GM23338 (cell line): ENCODE measurements at regions not wholly inside any gene's neighbourhood (a gene's known extent, or its start where the extent isn't known, plus 50 kb on each side); places are given as distances from the start of the nearest gene placed in this dataset.

Experiments used
- ATAC-seq: fragments of 200-7000 bp; cut with Tn5 transposase; 3 replicates; pipeline ENCODE4 v1.9.1; 2020
- DNase-seq: peaks from one replicate; pipeline ENCODE4 v3.0.0-alpha.2; 2015; ENCODE audit warnings: low spot score
- H2AFZ ChIP-seq: fragments of 200-600 bp; sonication (generic); 2 replicates; pipeline ENCODE4 v1.8.0; 2016; ENCODE audit warnings: antibody characterized with exemption, mild to moderate bottlenecking, moderate library complexity
- H3F3A ChIP-seq: fragments of 200-600 bp; sonication (generic); replicated peaks from 2 replicates; pipeline ENCODE4 v1.8.0; 2017; ENCODE audit warnings: antibody characterized with exemption, mixed run types, low read depth
- H3K27ac ChIP-seq: fragments of 200-600 bp; sonication (generic); 2 replicates; pipeline ENCODE4 v1.6.1; 2016; ENCODE audit warnings: low read depth
- H3K27me3 ChIP-seq: fragments of 200-600 bp; sonication (generic); 2 replicates; pipeline ENCODE4 v1.8.0; 2016; ENCODE audit warnings: mild to moderate bottlenecking, mixed run types, moderate library complexity; ENCODE audit not compliant: insufficient read depth
- H3K36me3 ChIP-seq: fragments of 200-600 bp; sonication (generic); 2 replicates; pipeline ENCODE4 v1.8.0; 2016; ENCODE audit warnings: mild to moderate bottlenecking; ENCODE audit not compliant: insufficient read depth
- H3K4me1 ChIP-seq: fragments of 200-600 bp; sonication (generic); 2 replicates; pipeline ENCODE4 v1.8.0; 2016; ENCODE audit warnings: mild to moderate bottlenecking, moderate library complexity; ENCODE audit not compliant: insufficient read depth
- H3K4me2 ChIP-seq: fragments of 200-600 bp; sonication (generic); 2 replicates; pipeline ENCODE4 v1.7.1; 2017; ENCODE audit warnings: mixed run types
- H3K4me3 ChIP-seq: fragments of 200-600 bp; sonication (generic); 2 replicates; pipeline ENCODE4 v1.6.1; 2016; ENCODE audit warnings: mixed run types
- H3K79me2 ChIP-seq: fragments of 200-600 bp; sonication (generic); replicated peaks from 2 replicates; pipeline ENCODE4 v1.8.0; 2017; ENCODE audit warnings: mild to moderate bottlenecking; ENCODE audit not compliant: insufficient read depth
- H3K9me2 ChIP-seq: fragments of 200-600 bp; sonication (generic); 2 replicates; pipeline ENCODE4 v1.8.0; 2017; ENCODE audit not compliant: insufficient read depth
- H4K20me1 ChIP-seq: fragments of 200-600 bp; sonication (generic); replicated peaks from 2 replicates; pipeline ENCODE4 v1.8.0; 2017; ENCODE audit warnings: mild to moderate bottlenecking; ENCODE audit not compliant: insufficient read depth
- H3K27ac Mint-ChIP-seq: 2 replicates; pipeline ENCODE4 v1.8.0; 2020; ENCODE audit warnings: inconsistent platforms, mild to moderate bottlenecking, moderate library complexity, mixed read lengths
- H3K27me3 Mint-ChIP-seq: 3 replicates; pipeline ENCODE4 v1.8.0; 2022; ENCODE audit warnings: low read depth, mild to moderate bottlenecking, moderate library complexity, mixed read lengths, inconsistent platforms; ENCODE audit not compliant: insufficient read depth, poor library complexity
- H3K36me3 Mint-ChIP-seq: 3 replicates; pipeline ENCODE4 v1.8.0; 2021; ENCODE audit warnings: low read depth, mild to moderate bottlenecking, inconsistent platforms, moderate library complexity, mixed read lengths
- H3K4me1 Mint-ChIP-seq: 3 replicates; pipeline ENCODE4 v1.8.0; 2020; ENCODE audit warnings: mild to moderate bottlenecking, inconsistent platforms, mixed read lengths
- H3K4me3 Mint-ChIP-seq: 3 replicates; pipeline ENCODE4 v1.8.0; 2021; ENCODE audit warnings: moderate library complexity, mild to moderate bottlenecking, inconsistent platforms, mixed read lengths
- H3K9me3 Mint-ChIP-seq: 3 replicates; pipeline ENCODE4 v1.8.0; 2020; ENCODE audit warnings: moderate library complexity, mild to moderate bottlenecking, inconsistent platforms, mixed read lengths
- CREB1 ChIP-seq: fragments of 250-450 bp; sonication (Bioruptor Pico); IDR thresholded peaks from 2 replicates; pipeline ENCODE4 v1.5.0; 2020; ENCODE audit warnings: low read depth, mild to moderate bottlenecking, moderate library complexity
- CTCF ChIP-seq, 2 experiments: fragments of 200-600 bp in 1 of 2; sonication (generic) in 1 of 2; conservative IDR thresholded peaks; 2 replicates each; pipeline versions ENCODE4 v1.5.1 to v1.6.1; 2016 to 2017; ENCODE audit warnings: antibody characterized with exemption in 2 of 2, low read depth in 2 of 2, mild to moderate bottlenecking in 2 of 2, moderate library complexity in 1 of 2
- ETS1 ChIP-seq: IDR thresholded peaks from 2 replicates; pipeline ENCODE4 v1.6.1; 2016; ENCODE audit warnings: antibody characterized with exemption
- EZH2 ChIP-seq: fragments of 200-600 bp; sonication (generic); IDR thresholded peaks from one replicate; pipeline ENCODE4 v1.8.0; 2017; ENCODE audit warnings: antibody characterized with exemption, mild to moderate bottlenecking, low read depth; ENCODE audit not compliant: unreplicated experiment
- EZH2phosphoT487 ChIP-seq: fragments of 200-600 bp; sonication (generic); IDR thresholded peaks from one replicate; pipeline ENCODE4 v1.8.1; 2018; ENCODE audit warnings: antibody characterized with exemption; ENCODE audit not compliant: unreplicated experiment
- JUNB ChIP-seq: IDR thresholded peaks from one replicate; pipeline ENCODE4 v1.6.1; 2016; ENCODE audit warnings: antibody characterized with exemption; ENCODE audit not compliant: unreplicated experiment
- NANOG ChIP-seq: IDR thresholded peaks from 2 replicates; pipeline ENCODE4 v1.6.1; 2016; ENCODE audit warnings: antibody characterized with exemption, borderline replicate concordance
- POLR2AphosphoS5 ChIP-seq: IDR thresholded peaks from 2 replicates; pipeline ENCODE4 v1.6.1; 2016; ENCODE audit warnings: antibody characterized with exemption, low read depth
- REST ChIP-seq: IDR thresholded peaks from one replicate; pipeline ENCODE4 v1.6.1; 2018; ENCODE audit warnings: antibody characterized with exemption; ENCODE audit not compliant: unreplicated experiment
- STAT1 ChIP-seq: IDR thresholded peaks from one replicate; pipeline ENCODE4 v1.6.1; 2016; ENCODE audit warnings: antibody characterized with exemption; ENCODE audit not compliant: unreplicated experiment
- ZNF114 ChIP-seq: fragments of 250-450 bp; sonication (Bioruptor Pico); IDR thresholded peaks from 2 replicates; pipeline ENCODE4 v1.5.0; 2020; ENCODE audit warnings: mild to moderate bottlenecking, moderate library complexity
- ZNF331 ChIP-seq: fragments of 250-450 bp; sonication (Bioruptor Pico); IDR thresholded peaks from 2 replicates; pipeline ENCODE4 v1.5.0; 2020; ENCODE audit warnings: low read depth, mild to moderate bottlenecking, moderate library complexity

GRCh38 chr2:122329278-122329677 lies 573.8 kb downstream of the TSN start:
- H4K20me1 ChIP-seq, result no peaks in the 10 kb centered on the region
- no peak for TF ChIP-seq JUNB
- TF ChIP-seq ZNF331 (CRISPR knock-in tag), result no peak
- no peak for TF ChIP-seq NANOG
- no peak for TF ChIP-seq REST
- TF ChIP-seq ZNF114, result no peak
- TF ChIP-seq POLR2AphosphoS5, result no peak
- no peak for TF ChIP-seq ETS1
- TF ChIP-seq EZH2phosphoT487, result no peak
- TF ChIP-seq CREB1 (CRISPR knock-in tag), result no peak
- TF ChIP-seq STAT1, result no peak
- ATAC-seq (no peak), DNase-seq (no peak)
- H3K27ac ChIP-seq, result no peak overlapping the region
- no peaks in the 10 kb centered on the region for H3K27me3 ChIP-seq
- Mint-ChIP-seq H3K9me3 (no peaks in the 10 kb centered on the region), H3K27me3 (no peaks in the 10 kb centered on the region), H3K27ac (no peak overlapping the region), H3K4me1 (peaks cover 6% of the 10 kb centered on the region; the same call in 2 of the 3 replicates), H3K4me3 (no peak overlapping the region), H3K36me3 (no peaks in the 10 kb centered on the region)
- H3K4me3 ChIP-seq, result no peak overlapping the region
- H3F3A ChIP-seq, result no peaks in the 10 kb centered on the region
- H3K9me2 ChIP-seq, result 0 out of 2 replicates have a peak, but pooled peaks cover 4% of the 10 kb centered on the region
- no peaks in the 10 kb centered on the region for H3K36me3 ChIP-seq
- no peaks in the 10 kb centered on the region for H3K79me2 ChIP-seq
- no peak overlapping the region for H3K4me2 ChIP-seq
- no peaks in the 10 kb centered on the region for H3K4me1 ChIP-seq
- no peak overlapping the region for H2AFZ ChIP-seq

- Histone ChIP-seq H3K4me1 (no peaks in the 10 kb centered on the region), H2AFZ (no peak overlapping the region), H3K27ac (no peak overlapping the region), H3K4me3 (no peak overlapping the region), H3K9me2 (peaks cover 6% of the 10 kb centered on the region; the same call in 1 of the 2 replicates), H3K4me2 (no peak overlapping the region), H4K20me1 (no peaks in the 10 kb centered on the region), H3K79me2 (no peaks in the 10 kb centered on the region), H3F3A (no peaks in the 10 kb centered on the region), H3K36me3 (no peaks in the 10 kb centered on the region), H3K27me3 (no peaks in the 10 kb centered on the region)
- Mint-ChIP-seq H3K36me3 (no peaks in the 10 kb centered on the region), H3K4me1 (no peaks in the 10 kb centered on the region), H3K27me3 (no peaks in the 10 kb centered on the region), H3K9me3 (0 out of 3 replicates have a peak, but pooled peaks cover 3% of the 10 kb centered on the region), H3K4me3 (no peak overlapping the region), H3K27ac (no peak overlapping the region)
- ATAC-seq (no peak), DNase-seq (no peak)
- TF ChIP-seq REST, result no peak
- no peak for TF ChIP-seq CREB1 (CRISPR knock-in tag)
- no peak for TF ChIP-seq CTCF (conservative IDR thresholded peaks at IDR 0.05; ENCODE audit: low read depth in 2 of 2)
- no peak for TF ChIP-seq STAT1
- no peak for TF ChIP-seq EZH2phosphoT487
- no peak for TF ChIP-seq EZH2
- no peak for TF ChIP-seq NANOG
- TF ChIP-seq ZNF331 (CRISPR knock-in tag), result no peak
- TF ChIP-seq ZNF114, result no peak
- no peak for TF ChIP-seq POLR2AphosphoS5
- TF ChIP-seq ETS1, result no peak
Measured at GRCh38 chr2:122333932-122334331, 578.5 kb downstream of the TSN start.
